ENCODE measurements at regions not wholly inside any gene's neighbourhood (a gene's known extent, or its start where the extent isn't known, plus 50 kb on each side); places are given as distances from the start of the nearest gene placed in this dataset.

DNA sequence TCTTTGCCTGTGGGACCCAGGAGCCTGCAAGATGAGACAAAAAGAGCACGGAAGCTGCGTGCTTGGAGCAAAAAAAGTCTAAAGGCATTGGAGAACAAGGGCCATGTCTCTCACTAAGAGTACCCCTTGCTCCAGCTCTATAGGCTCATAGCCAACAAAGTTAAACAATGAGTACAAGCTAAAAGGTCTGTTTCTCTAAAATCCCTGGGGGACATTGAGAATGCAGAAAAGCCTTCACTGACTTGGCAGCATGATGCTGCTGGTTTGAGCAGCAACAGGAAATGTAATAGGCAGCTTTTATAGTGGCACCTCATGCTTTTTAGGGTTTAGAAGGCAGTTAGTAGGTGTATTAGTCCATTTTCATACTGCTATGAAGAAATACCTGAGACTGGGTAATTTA, 287.5 kb downstream of the SMARCA2 start:
- in situ Hi-C loops (cut with HindIII; ENCODE audit: low sequenced_read_pairs) = no loop called here
- H3K4me3 ChIP-seq (ENCODE audit: low read depth, low read length) = no peak overlapping the region
- TF ChIP-seq, protein P1, sequence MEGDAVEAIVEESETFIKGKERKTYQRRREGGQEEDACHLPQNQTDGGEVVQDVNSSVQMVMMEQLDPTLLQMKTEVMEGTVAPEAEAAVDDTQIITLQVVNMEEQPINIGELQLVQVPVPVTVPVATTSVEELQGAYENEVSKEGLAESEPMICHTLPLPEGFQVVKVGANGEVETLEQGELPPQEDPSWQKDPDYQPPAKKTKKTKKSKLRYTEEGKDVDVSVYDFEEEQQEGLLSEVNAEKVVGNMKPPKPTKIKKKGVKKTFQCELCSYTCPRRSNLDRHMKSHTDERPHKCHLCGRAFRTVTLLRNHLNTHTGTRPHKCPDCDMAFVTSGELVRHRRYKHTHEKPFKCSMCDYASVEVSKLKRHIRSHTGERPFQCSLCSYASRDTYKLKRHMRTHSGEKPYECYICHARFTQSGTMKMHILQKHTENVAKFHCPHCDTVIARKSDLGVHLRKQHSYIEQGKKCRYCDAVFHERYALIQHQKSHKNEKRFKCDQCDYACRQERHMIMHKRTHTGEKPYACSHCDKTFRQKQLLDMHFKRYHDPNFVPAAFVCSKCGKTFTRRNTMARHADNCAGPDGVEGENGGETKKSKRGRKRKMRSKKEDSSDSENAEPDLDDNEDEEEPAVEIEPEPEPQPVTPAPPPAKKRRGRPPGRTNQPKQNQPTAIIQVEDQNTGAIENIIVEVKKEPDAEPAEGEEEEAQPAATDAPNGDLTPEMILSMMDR (IDR thresholded peaks at IDR 0.05; ENCODE audit: low read depth, low read length, missing control alignments) = no peak
- no peak for DNase-seq (ENCODE audit: low read depth)

DNA sequence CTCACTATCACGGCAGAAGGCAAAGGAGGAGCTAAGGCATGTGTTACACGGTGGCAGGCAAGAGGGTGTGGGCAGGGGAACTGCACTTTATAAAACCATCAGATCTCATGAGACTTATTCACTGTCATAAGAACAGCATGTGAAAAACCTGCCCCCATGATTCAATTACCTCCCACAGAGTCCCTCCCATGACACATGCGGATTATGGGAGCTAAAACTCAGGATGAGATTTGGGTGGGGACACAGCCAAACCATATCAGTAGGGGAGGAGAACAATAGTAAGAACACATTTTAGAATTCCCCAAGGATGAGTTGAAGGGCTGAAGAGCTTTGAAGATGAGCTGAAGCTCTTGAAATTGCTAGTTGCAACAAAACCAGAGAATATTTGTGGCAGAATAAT, 287.9 kb downstream of the SMARCA2 start:
- in situ Hi-C loops (cut with HindIII; ENCODE audit: low sequenced_read_pairs) = no loop called here
- no peak for DNase-seq (ENCODE audit: low read depth)
- no peak overlapping the region for H3K4me3 ChIP-seq (ENCODE audit: low read depth, low read length)
- TF ChIP-seq, protein P1 (IDR thresholded peaks at IDR 0.05; ENCODE audit: low read depth, low read length, missing control alignments) = no peak

DNA sequence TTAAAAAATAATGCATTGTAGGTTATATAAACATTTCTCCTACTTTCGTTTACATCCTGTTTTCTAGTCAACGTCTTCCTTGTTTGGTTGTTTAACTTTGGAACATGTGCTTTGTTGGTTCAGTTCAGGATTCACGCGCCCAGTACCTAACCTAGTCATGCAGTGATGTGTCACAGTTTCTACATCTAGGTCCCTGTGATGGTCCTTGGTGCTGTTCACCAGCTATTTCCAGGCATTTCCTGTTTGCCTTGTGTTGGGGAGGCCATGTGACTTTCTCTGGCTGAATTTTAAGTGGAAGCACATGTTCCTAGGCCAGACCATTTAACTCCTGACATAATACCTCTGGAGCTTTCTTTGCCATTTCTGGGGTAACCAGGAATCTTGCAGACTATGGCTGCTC, 292.3 kb downstream of the SMARCA2 start:
- DNase-seq (ENCODE audit: low read depth) = no peak
- no peak overlapping the region for H3K4me3 ChIP-seq (ENCODE audit: low read depth, low read length)
- in situ Hi-C loops (cut with HindIII; ENCODE audit: low sequenced_read_pairs) = no loop called here
- TF ChIP-seq, protein P1 (IDR thresholded peaks at IDR 0.05; ENCODE audit: low read depth, low read length, missing control alignments) = no peak

DNA sequence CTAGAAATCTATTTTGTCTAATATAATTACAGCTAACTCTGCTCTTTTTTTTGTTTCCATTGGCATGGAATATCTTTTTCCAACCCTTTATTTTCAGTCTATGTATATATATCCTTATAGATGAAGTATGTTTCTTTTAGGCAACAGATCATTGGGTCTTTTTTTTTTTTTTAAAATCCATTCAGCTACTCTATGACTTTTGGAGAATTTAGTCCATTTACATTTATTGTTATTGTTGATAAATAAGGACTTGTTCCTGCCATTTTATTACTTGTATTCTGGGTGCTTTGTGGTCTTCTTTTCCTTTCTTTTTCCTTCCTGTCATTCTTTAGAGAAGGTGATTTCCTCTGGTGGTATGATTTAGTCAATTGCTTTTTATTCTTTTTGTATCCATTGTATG, 296.8 kb downstream of the SMARCA2 start:
- no peak overlapping the region for H3K4me3 ChIP-seq (ENCODE audit: low read depth, low read length)
- in situ Hi-C loops (cut with HindIII; ENCODE audit: low sequenced_read_pairs) = no loop called here
- TF ChIP-seq, protein P1 (IDR thresholded peaks at IDR 0.05; ENCODE audit: low read depth, low read length, missing control alignments) = no peak
- DNase-seq (ENCODE audit: low read depth) = no peak

DNA sequence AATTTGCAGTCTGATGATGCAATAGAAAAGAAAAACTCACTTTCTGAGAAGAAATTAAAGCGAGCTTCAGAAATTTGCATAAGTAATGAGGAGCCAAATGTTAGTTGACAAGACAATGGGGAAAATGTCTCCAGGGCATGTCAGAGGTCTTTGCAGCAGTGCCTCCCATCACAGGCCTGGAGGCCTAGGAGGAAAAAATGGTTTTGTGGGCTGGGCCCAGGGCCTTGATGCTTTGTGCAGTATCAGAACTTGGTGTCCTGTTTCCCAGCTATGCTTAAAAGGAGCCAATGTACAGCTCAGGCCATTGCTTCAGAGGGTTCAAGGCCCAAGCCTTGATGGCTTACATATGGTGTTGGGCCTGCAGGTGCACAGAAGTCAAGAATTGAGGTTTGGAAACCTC, 298.4 kb downstream of the SMARCA2 start:
- in situ Hi-C loops (cut with HindIII; ENCODE audit: low sequenced_read_pairs) = no loop called here
- no peak overlapping the region for H3K4me3 ChIP-seq (ENCODE audit: low read depth, low read length)
- DNase-seq (ENCODE audit: low read depth) = no peak

DNA sequence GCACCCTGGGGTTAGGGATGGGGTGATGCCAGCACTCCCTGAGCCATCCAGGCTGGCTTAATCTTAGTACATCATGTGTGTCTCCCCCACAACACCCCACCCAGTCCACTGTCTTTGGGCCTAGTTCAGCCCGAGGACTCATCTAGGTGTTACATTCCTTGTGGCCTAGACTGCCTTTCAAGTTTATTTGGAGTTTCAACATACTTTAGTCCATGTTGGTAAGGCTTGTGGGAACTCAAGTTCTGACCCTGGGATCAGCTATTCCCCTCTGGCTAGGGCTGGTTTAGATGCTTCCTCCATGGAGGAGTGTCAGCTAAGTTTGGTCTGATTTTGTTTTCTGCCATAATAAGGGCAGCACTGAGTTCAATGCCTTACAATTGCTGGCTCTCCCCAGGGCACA, 302.4 kb downstream of the SMARCA2 start:
- TF ChIP-seq, protein P1 (IDR thresholded peaks at IDR 0.05; ENCODE audit: low read depth, low read length, missing control alignments) = no peak
- no peak for DNase-seq (ENCODE audit: low read depth)
- in situ Hi-C loops (cut with HindIII; ENCODE audit: low sequenced_read_pairs) = no loop called here
- no peak overlapping the region for H3K4me3 ChIP-seq (ENCODE audit: low read depth, low read length)

More for the DNA sequence above, 298.4 kb downstream of the SMARCA2 start:
- TF ChIP-seq, protein P1 (IDR thresholded peaks at IDR 0.05; ENCODE audit: low read depth, low read length, missing control alignments) = no peak

DNA sequence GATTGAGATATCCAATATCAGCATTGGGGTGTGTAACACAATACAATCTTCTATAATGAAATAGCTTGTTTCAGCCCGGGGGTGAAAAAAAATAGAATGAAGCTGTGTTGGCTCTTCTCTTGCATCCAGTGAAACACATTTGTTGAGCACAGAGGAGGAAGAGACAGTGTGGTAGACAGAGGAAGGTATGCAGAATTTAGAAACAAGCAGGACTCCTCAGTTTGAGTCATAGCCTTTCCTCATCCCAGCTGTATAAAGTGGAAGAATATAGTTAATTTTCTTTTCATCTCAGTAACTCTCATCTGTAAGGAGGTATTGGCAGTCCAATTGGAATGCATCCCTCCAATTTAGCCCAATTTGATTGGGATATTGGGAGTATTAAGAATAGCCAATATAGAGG, 302.2 kb upstream of the VLDLR start:
- no peak overlapping the region for H3K4me3 ChIP-seq (ENCODE audit: low read depth, low read length)
- in situ Hi-C loops (cut with HindIII; ENCODE audit: low sequenced_read_pairs) = no loop called here
- DNase-seq (ENCODE audit: low read depth) = no peak
- TF ChIP-seq, protein P1 (IDR thresholded peaks at IDR 0.05; ENCODE audit: low read depth, low read length, missing control alignments) = no peak

Data from astrocyte of the cerebellum (primary cell).